ENCODE measurements at regions not wholly inside any gene's neighbourhood (a gene's known extent, or its start where the extent isn't known, plus 50 kb on each side); places are given as distances from the start of the nearest gene placed in this dataset.
"Not testable (repeated sequence)": the region's sequence is repeated elsewhere in the genome, so short reads cannot be mapped to it uniquely, and the experiment has no call there.

DNA sequence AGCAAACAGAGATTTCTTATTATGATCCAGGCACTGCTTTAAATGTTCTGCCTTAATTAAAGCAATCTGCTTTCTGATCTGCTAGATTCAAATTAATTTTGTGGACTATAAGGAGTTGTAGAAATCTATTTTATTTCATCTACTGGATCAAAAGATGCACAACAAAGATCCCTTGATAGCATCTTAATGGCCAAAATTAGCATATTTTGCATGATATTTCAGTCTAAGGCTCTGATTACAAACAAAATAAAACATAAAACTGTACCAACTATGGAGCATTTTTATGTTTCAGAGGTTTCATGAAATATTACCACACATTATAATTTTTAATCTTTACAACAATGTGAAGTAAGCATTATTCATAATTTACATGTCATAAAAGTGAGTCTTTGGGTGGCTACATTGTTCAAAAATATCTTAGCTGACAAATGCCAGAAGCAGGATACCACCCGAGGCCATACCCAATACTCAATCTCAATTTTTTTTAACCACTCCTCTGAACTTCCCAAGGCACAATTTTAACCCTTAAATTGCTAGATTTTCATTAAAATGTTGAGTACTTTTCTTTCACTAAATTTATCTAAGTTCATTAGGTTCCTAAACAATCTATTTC lies 929.5 kb downstream of the KCNA4 start:
- no peak overlapping the region for H3K4me3 Mint-ChIP-seq (ENCODE audit: unreplicated experiment)
- TF ChIP-seq, protein P1, sequence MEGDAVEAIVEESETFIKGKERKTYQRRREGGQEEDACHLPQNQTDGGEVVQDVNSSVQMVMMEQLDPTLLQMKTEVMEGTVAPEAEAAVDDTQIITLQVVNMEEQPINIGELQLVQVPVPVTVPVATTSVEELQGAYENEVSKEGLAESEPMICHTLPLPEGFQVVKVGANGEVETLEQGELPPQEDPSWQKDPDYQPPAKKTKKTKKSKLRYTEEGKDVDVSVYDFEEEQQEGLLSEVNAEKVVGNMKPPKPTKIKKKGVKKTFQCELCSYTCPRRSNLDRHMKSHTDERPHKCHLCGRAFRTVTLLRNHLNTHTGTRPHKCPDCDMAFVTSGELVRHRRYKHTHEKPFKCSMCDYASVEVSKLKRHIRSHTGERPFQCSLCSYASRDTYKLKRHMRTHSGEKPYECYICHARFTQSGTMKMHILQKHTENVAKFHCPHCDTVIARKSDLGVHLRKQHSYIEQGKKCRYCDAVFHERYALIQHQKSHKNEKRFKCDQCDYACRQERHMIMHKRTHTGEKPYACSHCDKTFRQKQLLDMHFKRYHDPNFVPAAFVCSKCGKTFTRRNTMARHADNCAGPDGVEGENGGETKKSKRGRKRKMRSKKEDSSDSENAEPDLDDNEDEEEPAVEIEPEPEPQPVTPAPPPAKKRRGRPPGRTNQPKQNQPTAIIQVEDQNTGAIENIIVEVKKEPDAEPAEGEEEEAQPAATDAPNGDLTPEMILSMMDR (IDR thresholded peaks at IDR 0.05) = no peak
- no peaks in the 10 kb centered on the region for H3K4me1 Mint-ChIP-seq (ENCODE audit: low read depth)
- no peak for DNase-seq (ENCODE audit: low spot score)
- H3K27me3 Mint-ChIP-seq (ENCODE audit: low read depth) = no peaks in the 10 kb centered on the region
- H3K27ac Mint-ChIP-seq (ENCODE audit: unreplicated experiment) = no peak overlapping the region
- no peaks in the 10 kb centered on the region for H3K36me3 Mint-ChIP-seq (ENCODE audit: low read depth)
- H3K9me3 Mint-ChIP-seq (ENCODE audit: low read depth) = peaks cover 6% of the 10 kb centered on the region

DNA sequence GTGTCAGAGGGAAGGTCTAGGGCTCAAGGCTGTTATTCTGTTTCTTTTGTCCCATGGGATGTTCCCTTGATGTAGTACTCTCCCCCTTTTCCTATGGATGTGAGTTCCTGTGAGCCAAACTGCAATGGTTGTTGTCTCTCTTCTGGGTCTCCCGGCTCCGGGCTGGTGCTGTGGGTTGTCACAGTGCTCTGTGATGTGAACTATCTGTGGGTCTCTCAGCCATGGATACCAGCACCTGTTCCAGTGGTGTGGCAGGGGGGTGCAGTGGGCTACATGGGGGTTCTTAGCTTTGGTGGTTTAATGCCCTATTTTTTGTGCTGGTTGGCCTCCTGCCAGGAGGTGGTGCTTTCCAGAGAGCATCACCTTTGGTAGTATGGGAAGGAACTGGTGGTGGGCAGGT lies 941.1 kb downstream of the KCNA4 start:
- DNase-seq (ENCODE audit: low spot score) = no peak
- TF ChIP-seq, protein P1 (IDR thresholded peaks at IDR 0.05) = no peak
- Mint-ChIP-seq H3K4me3 (ENCODE audit: unreplicated experiment) (no peak overlapping the region), H3K9me3 (ENCODE audit: low read depth) (peaks cover 52% of the 10 kb centered on the region), H3K27me3 (ENCODE audit: low read depth) (no peaks in the 10 kb centered on the region), H3K4me1 (ENCODE audit: low read depth) (no peaks in the 10 kb centered on the region), H3K36me3 (ENCODE audit: low read depth) (peaks cover 15% of the 10 kb centered on the region), H3K27ac (ENCODE audit: unreplicated experiment) (no peak overlapping the region)

DNA sequence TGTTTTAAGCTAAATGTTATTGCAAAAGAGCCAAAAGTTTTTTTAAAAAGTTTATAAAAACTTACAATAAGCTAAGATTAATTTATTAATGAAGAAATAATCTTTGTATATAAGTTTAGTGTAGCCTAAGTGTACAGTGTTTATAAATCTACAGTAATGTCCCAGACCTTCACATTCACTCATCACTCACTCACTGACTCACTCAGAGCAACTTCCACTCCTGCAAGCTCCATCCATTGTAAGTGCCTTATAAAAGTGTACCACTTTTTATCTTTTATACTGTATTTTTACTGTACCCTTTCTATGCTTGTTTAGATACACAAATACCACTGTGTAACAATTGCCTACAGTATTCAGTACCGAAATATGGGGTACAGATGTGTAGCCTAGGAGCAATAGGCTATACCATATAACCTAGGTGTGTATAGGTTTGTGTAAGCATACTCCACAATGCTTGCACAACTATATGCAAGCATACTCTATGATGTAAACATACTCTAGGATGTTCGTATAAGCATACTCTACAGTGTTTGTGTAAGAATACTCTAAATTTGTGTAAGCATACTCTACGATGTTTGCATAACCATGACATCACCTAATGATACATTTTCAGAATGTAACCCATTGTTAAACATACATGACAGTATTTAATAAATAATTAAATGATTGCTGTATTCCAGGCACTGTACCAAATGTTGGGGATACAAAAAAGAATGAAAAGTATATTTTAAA lies 953.0 kb downstream of the KCNA4 start:
- H3K27ac Mint-ChIP-seq (ENCODE audit: unreplicated experiment) = no peak overlapping the region
- H3K4me1 Mint-ChIP-seq (ENCODE audit: low read depth) = no peaks in the 10 kb centered on the region
- no peaks in the 10 kb centered on the region for H3K9me3 Mint-ChIP-seq (ENCODE audit: low read depth)
- H3K36me3 Mint-ChIP-seq (ENCODE audit: low read depth) = peaks cover 3% of the 10 kb centered on the region
- H3K4me3 Mint-ChIP-seq (ENCODE audit: unreplicated experiment) = no peak overlapping the region
- H3K27me3 Mint-ChIP-seq (ENCODE audit: low read depth) = peaks cover 4% of the 10 kb centered on the region
- TF ChIP-seq, protein P1 (IDR thresholded peaks at IDR 0.05) = no peak
- no peak for DNase-seq (ENCODE audit: low spot score)

DNA sequence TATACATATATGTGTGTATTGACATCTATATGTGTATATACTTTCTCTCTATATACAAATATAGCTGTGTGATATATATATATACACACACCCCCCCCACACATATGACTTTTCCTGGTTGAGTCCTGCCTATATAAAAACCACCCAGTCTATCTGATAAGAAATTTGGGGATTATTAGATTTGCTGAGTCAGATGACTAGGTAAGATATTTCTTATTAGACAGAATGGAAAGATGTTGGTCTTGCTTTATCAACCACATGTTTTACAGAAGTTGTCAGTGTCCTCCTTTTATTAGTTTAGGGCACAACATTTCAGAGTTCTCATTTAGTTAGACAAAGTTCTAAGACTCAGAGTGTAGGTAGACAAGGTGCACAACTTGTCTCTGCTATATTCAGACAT lies 953.3 kb downstream of the METTL15 start:
- H3K9me3 Mint-ChIP-seq (ENCODE audit: low read depth) = peaks cover 9% of the 10 kb centered on the region
- TF ChIP-seq, protein P1 (IDR thresholded peaks at IDR 0.05) = no peak
- no peak for DNase-seq (ENCODE audit: low spot score)
- no peak overlapping the region for H3K4me3 Mint-ChIP-seq (ENCODE audit: unreplicated experiment)
- H3K4me1 Mint-ChIP-seq (ENCODE audit: low read depth) = no peaks in the 10 kb centered on the region
- no peaks in the 10 kb centered on the region for H3K27me3 Mint-ChIP-seq (ENCODE audit: low read depth)
- H3K36me3 Mint-ChIP-seq (ENCODE audit: low read depth) = peaks cover 2% of the 10 kb centered on the region
- no peak overlapping the region for H3K27ac Mint-ChIP-seq (ENCODE audit: unreplicated experiment)

DNA sequence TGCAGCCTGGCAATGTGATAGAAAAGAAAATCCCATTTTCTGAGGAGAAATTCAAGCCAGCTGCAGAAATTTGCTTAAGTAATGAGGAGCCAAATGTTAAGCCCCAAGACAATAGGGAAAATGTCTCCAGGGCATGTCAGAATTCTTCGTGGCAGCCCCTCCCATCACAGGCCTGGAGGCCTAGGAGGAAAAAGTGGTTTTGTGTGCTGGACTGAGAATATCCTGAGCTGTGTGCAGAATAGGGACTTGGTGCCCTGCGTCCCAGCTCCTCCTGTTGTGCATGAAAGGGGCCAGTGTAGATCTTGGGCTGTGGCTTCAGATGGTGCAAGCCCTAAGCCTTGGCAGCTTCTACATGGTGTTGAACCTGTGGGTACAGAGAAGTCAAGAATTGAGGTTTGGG lies 948.3 kb downstream of the METTL15 start:
- H3K9me3 Mint-ChIP-seq (ENCODE audit: low read depth) = peaks cover 16% of the 10 kb centered on the region
- not testable (repeated sequence) for H3K4me3 Mint-ChIP-seq (ENCODE audit: unreplicated experiment); H3K27ac Mint-ChIP-seq (ENCODE audit: unreplicated experiment); DNase-seq (ENCODE audit: low spot score); H3K36me3 Mint-ChIP-seq (ENCODE audit: low read depth); H3K4me1 Mint-ChIP-seq (ENCODE audit: low read depth); H3K27me3 Mint-ChIP-seq (ENCODE audit: low read depth)

DNA sequence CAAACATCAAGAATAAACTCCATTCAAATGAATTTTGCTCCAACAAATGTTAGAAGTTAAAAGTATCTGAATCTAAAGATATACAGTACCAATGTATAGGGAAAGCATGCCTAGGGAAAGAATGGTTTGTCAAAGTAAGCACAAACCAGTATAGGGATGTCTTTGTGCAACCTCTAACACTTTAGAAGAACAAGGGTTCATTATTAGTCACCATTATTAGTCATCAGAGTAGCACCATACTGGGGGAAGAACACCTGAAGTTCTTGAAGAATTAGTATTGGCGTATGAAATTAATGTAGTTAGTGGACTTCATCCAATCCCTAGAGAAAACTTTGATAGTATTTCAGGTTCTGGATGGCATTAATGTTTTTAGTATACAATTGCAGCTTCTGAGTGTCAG lies 943.7 kb downstream of the METTL15 start:
- Mint-ChIP-seq H3K36me3 (ENCODE audit: low read depth) (peaks cover 11% of the 10 kb centered on the region), H3K4me1 (ENCODE audit: low read depth) (no peaks in the 10 kb centered on the region), H3K27me3 (ENCODE audit: low read depth) (peaks cover 4% of the 10 kb centered on the region), H3K9me3 (ENCODE audit: low read depth) (peaks cover 34% of the 10 kb centered on the region), H3K27ac (ENCODE audit: unreplicated experiment) (no peak overlapping the region), H3K4me3 (ENCODE audit: unreplicated experiment) (no peak overlapping the region)
- DNase-seq (ENCODE audit: low spot score) = no peak
- TF ChIP-seq, protein P1 (IDR thresholded peaks at IDR 0.05) = no peak

DNA sequence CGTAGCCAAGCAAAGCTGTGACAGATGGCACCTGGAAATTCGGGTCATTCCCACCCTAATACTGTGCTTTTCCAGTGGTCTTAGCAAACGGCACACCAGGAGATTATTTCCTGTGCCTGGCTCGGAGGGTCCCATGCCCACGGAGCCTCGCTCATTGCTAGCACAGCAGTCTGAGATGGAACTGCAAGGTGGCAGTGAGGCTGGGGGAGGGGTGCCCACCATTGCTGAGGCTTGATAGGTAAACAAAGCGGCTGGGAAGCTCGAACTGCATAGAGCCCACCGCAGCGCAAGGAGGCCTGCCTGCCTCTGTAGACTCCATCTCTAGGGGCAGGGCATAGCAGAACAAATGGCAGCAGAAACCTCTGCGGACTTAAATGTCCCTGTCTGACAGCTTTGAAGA lies 942.8 kb downstream of the METTL15 start:
- not testable (repeated sequence) for H3K27ac Mint-ChIP-seq (ENCODE audit: unreplicated experiment)
- peaks cover 30% of the 10 kb centered on the region for H3K9me3 Mint-ChIP-seq (ENCODE audit: low read depth)
- H3K36me3 Mint-ChIP-seq (ENCODE audit: low read depth) = peaks cover 11% of the 10 kb centered on the region

More for the DNA sequence above, 942.8 kb downstream of the METTL15 start:
- H3K4me1 Mint-ChIP-seq (ENCODE audit: low read depth); H3K27me3 Mint-ChIP-seq (ENCODE audit: low read depth); H3K4me3 Mint-ChIP-seq (ENCODE audit: unreplicated experiment); DNase-seq (ENCODE audit: low spot score): not testable (repeated sequence)

Measured in chondrocyte (in vitro differentiated cells).